ENCODE measurements at regions not wholly inside any gene's neighbourhood (a gene's known extent, or its start where the extent isn't known, plus 50 kb on each side); places are given as distances from the start of the nearest gene placed in this dataset.

DNA sequence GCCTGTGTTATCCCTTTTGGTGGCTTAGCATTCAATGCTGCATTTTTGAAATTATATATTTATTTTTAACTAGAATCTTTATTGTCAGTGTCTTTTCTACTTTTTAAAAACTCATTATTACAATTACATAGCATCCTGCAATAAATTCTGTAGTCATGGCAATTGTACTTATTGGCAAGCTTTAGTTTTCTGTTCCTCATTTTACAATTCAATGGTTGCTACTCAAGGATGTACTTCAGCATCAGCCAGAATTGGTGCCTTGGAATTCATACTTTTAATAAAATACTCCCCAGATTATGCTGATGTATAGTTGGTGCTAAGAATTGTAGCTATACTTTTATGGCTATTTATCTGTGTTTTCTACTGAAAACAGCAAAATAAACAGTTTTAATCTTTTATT is 1756.8 kb upstream of the SEL1L start:
- TF ChIP-seq, protein P1, sequence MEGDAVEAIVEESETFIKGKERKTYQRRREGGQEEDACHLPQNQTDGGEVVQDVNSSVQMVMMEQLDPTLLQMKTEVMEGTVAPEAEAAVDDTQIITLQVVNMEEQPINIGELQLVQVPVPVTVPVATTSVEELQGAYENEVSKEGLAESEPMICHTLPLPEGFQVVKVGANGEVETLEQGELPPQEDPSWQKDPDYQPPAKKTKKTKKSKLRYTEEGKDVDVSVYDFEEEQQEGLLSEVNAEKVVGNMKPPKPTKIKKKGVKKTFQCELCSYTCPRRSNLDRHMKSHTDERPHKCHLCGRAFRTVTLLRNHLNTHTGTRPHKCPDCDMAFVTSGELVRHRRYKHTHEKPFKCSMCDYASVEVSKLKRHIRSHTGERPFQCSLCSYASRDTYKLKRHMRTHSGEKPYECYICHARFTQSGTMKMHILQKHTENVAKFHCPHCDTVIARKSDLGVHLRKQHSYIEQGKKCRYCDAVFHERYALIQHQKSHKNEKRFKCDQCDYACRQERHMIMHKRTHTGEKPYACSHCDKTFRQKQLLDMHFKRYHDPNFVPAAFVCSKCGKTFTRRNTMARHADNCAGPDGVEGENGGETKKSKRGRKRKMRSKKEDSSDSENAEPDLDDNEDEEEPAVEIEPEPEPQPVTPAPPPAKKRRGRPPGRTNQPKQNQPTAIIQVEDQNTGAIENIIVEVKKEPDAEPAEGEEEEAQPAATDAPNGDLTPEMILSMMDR (conservative IDR thresholded peaks at IDR 0.05; ENCODE audit: low read depth in 2 of 2) = no peak
- TF ChIP-seq POLR2AphosphoS5 (IDR thresholded peaks at IDR 0.05; ENCODE audit: low read depth) (no peak), EZH2phosphoT487 (IDR thresholded peaks at IDR 0.05; ENCODE audit: unreplicated experiment) (no peak), EZH2 (IDR thresholded peaks at IDR 0.05; ENCODE audit: low read depth, unreplicated experiment) (no peak), NANOG (IDR thresholded peaks at IDR 0.05; ENCODE audit: borderline replicate concordance) (no peak), JUNB (IDR thresholded peaks at IDR 0.05; ENCODE audit: unreplicated experiment) (no peak), ZNF114 (CRISPR knock-in tag; IDR thresholded peaks at IDR 0.05) (no peak), CREB1 (CRISPR knock-in tag; IDR thresholded peaks at IDR 0.05; ENCODE audit: low read depth) (no peak), ZNF331 (CRISPR knock-in tag; IDR thresholded peaks at IDR 0.05; ENCODE audit: low read depth) (no peak), STAT1 (IDR thresholded peaks at IDR 0.05; ENCODE audit: unreplicated experiment) (no peak)
- TF ChIP-seq, protein P2, sequence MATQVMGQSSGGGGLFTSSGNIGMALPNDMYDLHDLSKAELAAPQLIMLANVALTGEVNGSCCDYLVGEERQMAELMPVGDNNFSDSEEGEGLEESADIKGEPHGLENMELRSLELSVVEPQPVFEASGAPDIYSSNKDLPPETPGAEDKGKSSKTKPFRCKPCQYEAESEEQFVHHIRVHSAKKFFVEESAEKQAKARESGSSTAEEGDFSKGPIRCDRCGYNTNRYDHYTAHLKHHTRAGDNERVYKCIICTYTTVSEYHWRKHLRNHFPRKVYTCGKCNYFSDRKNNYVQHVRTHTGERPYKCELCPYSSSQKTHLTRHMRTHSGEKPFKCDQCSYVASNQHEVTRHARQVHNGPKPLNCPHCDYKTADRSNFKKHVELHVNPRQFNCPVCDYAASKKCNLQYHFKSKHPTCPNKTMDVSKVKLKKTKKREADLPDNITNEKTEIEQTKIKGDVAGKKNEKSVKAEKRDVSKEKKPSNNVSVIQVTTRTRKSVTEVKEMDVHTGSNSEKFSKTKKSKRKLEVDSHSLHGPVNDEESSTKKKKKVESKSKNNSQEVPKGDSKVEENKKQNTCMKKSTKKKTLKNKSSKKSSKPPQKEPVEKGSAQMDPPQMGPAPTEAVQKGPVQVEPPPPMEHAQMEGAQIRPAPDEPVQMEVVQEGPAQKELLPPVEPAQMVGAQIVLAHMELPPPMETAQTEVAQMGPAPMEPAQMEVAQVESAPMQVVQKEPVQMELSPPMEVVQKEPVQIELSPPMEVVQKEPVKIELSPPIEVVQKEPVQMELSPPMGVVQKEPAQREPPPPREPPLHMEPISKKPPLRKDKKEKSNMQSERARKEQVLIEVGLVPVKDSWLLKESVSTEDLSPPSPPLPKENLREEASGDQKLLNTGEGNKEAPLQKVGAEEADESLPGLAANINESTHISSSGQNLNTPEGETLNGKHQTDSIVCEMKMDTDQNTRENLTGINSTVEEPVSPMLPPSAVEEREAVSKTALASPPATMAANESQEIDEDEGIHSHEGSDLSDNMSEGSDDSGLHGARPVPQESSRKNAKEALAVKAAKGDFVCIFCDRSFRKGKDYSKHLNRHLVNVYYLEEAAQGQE (IDR thresholded peaks at IDR 0.05; ENCODE audit: unreplicated experiment) = no peak
- TF ChIP-seq, protein P3, sequence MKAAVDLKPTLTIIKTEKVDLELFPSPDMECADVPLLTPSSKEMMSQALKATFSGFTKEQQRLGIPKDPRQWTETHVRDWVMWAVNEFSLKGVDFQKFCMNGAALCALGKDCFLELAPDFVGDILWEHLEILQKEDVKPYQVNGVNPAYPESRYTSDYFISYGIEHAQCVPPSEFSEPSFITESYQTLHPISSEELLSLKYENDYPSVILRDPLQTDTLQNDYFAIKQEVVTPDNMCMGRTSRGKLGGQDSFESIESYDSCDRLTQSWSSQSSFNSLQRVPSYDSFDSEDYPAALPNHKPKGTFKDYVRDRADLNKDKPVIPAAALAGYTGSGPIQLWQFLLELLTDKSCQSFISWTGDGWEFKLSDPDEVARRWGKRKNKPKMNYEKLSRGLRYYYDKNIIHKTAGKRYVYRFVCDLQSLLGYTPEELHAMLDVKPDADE (IDR thresholded peaks at IDR 0.05) = no peak
- TF ChIP-seq, protein P4, sequence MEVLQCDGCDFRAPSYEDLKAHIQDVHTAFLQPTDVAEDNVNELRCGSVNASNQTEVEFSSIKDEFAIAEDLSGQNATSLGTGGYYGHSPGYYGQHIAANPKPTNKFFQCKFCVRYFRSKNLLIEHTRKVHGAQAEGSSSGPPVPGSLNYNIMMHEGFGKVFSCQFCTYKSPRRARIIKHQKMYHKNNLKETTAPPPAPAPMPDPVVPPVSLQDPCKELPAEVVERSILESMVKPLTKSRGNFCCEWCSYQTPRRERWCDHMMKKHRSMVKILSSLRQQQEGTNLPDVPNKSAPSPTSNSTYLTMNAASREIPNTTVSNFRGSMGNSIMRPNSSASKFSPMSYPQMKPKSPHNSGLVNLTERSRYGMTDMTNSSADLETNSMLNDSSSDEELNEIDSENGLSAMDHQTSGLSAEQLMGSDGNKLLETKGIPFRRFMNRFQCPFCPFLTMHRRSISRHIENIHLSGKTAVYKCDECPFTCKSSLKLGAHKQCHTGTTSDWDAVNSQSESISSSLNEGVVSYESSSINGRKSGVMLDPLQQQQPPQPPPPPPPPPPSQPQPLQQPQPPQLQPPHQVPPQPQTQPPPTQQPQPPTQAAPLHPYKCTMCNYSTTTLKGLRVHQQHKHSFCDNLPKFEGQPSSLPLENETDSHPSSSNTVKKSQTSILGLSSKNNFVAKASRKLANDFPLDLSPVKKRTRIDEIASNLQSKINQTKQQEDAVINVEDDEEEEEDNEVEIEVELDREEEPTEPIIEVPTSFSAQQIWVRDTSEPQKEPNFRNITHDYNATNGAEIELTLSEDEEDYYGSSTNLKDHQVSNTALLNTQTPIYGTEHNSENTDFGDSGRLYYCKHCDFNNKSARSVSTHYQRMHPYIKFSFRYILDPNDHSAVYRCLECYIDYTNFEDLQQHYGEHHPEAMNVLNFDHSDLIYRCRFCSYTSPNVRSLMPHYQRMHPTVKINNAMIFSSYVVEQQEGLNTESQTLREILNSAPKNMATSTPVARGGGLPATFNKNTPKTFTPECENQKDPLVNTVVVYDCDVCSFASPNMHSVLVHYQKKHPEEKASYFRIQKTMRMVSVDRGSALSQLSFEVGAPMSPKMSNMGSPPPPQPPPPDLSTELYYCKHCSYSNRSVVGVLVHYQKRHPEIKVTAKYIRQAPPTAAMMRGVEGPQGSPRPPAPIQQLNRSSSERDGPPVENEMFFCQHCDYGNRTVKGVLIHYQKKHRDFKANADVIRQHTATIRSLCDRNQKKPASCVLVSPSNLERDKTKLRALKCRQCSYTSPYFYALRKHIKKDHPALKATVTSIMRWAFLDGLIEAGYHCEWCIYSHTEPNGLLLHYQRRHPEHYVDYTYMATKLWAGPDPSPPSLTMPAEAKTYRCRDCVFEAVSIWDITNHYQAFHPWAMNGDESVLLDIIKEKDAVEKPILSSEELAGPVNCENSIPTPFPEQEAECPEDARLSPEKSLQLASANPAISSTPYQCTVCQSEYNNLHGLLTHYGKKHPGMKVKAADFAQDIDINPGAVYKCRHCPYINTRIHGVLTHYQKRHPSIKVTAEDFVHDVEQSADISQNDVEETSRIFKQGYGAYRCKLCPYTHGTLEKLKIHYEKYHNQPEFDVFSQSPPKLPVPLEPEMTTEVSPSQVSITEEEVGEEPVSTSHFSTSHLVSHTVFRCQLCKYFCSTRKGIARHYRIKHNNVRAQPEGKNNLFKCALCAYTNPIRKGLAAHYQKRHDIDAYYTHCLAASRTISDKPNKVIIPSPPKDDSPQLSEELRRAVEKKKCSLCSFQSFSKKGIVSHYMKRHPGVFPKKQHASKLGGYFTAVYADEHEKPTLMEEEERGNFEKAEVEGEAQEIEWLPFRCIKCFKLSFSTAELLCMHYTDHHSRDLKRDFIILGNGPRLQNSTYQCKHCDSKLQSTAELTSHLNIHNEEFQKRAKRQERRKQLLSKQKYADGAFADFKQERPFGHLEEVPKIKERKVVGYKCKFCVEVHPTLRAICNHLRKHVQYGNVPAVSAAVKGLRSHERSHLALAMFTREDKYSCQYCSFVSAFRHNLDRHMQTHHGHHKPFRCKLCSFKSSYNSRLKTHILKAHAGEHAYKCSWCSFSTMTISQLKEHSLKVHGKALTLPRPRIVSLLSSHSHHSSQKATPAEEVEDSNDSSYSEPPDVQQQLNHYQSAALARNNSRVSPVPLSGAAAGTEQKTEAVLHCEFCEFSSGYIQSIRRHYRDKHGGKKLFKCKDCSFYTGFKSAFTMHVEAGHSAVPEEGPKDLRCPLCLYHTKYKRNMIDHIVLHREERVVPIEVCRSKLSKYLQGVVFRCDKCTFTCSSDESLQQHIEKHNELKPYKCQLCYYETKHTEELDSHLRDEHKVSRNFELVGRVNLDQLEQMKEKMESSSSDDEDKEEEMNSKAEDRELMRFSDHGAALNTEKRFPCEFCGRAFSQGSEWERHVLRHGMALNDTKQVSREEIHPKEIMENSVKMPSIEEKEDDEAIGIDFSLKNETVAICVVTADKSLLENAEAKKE (CRISPR knock-in tag; IDR thresholded peaks at IDR 0.05) = no peak

Measured in GM23338 (cell line).